ENCODE measurements at regions not wholly inside any gene's neighbourhood (a gene's known extent, or its start where the extent isn't known, plus 50 kb on each side); places are given as distances from the start of the nearest gene placed in this dataset.
"Not testable (repeated sequence)": the region's sequence is repeated elsewhere in the genome, so short reads cannot be mapped to it uniquely, and the experiment has no call there.

DNA sequence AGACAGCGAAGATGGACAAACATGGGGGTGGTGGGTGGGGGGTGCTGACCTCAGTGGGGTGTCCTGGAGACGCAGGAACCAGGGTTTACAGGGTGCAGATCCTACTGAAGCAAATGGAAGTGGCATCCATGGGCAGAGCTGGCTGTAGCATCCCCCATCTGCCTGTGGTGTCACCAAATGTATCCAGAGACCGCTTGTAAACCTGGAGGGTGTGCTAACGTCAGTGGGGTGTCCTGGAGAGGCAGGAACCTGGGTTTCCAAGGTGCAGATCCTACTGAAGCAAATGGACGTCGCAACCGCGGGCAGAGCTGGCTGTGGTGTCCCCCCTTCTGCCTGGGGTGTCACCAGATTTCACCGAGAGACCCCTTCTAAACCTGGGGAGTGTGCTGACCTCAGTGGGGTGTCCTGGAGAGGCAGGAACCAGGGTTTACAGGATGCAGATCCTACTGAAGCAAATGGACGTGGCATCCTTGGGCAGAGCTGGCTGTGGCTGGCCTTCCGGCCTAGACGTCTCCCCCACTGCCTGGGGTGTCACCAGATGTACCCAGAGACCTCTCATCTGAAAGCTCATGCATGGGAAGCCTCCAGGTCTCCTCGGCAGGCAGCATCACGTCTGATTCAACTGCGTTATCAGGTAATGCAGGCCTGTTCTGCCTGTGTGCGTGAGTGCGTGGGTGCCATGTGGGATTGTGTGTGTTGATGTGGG lies 202.4 kb downstream of the GOLGA6L6 start:
- DNase-seq, FAIRE-seq: not testable (repeated sequence)

DNA sequence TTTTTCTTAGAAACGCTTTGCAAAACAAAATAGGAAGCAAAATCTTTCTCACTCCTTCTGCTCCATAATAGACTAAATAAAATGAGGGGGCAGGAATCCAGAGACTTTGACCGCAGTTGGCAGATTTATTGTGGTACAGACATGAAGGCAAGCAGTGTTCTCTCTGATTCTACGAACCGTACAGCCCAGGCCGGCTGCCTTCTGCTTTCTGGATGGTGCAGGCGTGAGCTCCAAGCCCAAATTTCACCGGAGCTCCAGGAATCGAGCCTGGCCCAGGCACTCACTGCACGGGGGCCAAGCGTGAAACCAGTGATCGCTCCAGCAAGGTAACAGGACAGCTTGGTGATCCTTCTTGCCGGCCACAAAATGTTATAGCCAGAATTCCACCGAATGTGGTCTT lies 202.9 kb downstream of the GOLGA6L6 start:
- H3K27me3 ChIP-seq (ENCODE audit: control insufficient read depth in 3 of 3, insufficient read depth in 3 of 3, low read length in 3 of 3); H3K4me1 ChIP-seq (ENCODE audit: control insufficient read depth in 3 of 3, insufficient read depth in 2 of 3, low read depth in 1 of 3, low read length in 2 of 3); DNase-seq; FAIRE-seq; H3K36me3 ChIP-seq (ENCODE audit: control insufficient read depth in 3 of 3, insufficient read depth in 2 of 3, low read depth in 1 of 3, low read length in 3 of 3); H3K27ac ChIP-seq (ENCODE audit: low read depth in 1 of 3, low read length in 2 of 3); H3K4me3 ChIP-seq (ENCODE audit: low read depth in 1 of 3, low read length in 3 of 3): not testable (repeated sequence)
- H3K9me3 ChIP-seq (ENCODE audit: control insufficient read depth in 2 of 2, insufficient read depth in 1 of 2, low read depth in 1 of 2, low read length in 1 of 2), result peaks cover 16 to 45% of the 10 kb centered on the region in 2 donors
- 85 to 90% (median 86%) methylated on average over 13 of the region's 13 CpGs for WGBS, 3 donors

More for the DNA sequence above, 202.4 kb downstream of the GOLGA6L6 start:
- H3K4me3 ChIP-seq (ENCODE audit: low read depth in 1 of 3, low read length in 3 of 3); H3K4me1 ChIP-seq (ENCODE audit: control insufficient read depth in 3 of 3, insufficient read depth in 2 of 3, low read depth in 1 of 3, low read length in 2 of 3); H3K27me3 ChIP-seq (ENCODE audit: control insufficient read depth in 3 of 3, insufficient read depth in 3 of 3, low read length in 3 of 3); H3K27ac ChIP-seq (ENCODE audit: low read depth in 1 of 3, low read length in 2 of 3); H3K36me3 ChIP-seq (ENCODE audit: control insufficient read depth in 3 of 3, insufficient read depth in 2 of 3, low read depth in 1 of 3, low read length in 3 of 3): not testable (repeated sequence)
- peaks cover 16 to 50% of the 10 kb centered on the region in 2 donors for H3K9me3 ChIP-seq (ENCODE audit: control insufficient read depth in 2 of 2, insufficient read depth in 1 of 2, low read depth in 1 of 2, low read length in 1 of 2)
- 71 to 74% (median 72%) methylated on average over 17 of the region's 17 CpGs for WGBS, 3 donors

DNA sequence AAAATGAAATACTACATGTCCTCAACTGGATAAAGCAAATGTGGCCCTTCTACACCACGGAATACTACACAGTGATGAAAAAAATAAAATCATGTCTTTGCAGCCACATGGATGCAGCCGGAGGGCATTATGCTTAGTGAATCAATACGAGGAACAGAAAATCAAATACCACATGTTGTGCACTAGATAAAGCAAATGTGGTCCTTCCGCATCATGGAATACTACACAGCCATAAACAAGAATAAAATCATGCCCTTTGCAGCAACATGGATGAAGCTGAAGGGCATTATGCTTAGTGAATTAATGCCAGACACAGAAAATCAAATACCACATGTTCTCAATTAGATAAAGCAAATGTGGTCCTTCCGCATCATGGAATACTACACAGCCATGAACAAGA lies 204.4 kb downstream of the GOLGA6L6 start:
- not testable (repeated sequence) for H3K27ac ChIP-seq (ENCODE audit: low read depth in 1 of 3, low read length in 2 of 3); H3K4me3 ChIP-seq (ENCODE audit: low read depth in 1 of 3, low read length in 3 of 3); H3K36me3 ChIP-seq (ENCODE audit: control insufficient read depth in 3 of 3, insufficient read depth in 2 of 3, low read depth in 1 of 3, low read length in 3 of 3); H3K27me3 ChIP-seq (ENCODE audit: control insufficient read depth in 3 of 3, insufficient read depth in 3 of 3, low read length in 3 of 3); DNase-seq; H3K4me1 ChIP-seq (ENCODE audit: control insufficient read depth in 3 of 3, insufficient read depth in 2 of 3, low read depth in 1 of 3, low read length in 2 of 3); FAIRE-seq
- H3K9me3 ChIP-seq (ENCODE audit: control insufficient read depth in 2 of 2, insufficient read depth in 1 of 2, low read depth in 1 of 2, low read length in 1 of 2), result peaks cover 16 to 33% of the 10 kb centered on the region in 2 donors
- WGBS, 3 donors, result 82 to 86% (median 84%) methylated on average over 5 of the region's 5 CpGs

DNA sequence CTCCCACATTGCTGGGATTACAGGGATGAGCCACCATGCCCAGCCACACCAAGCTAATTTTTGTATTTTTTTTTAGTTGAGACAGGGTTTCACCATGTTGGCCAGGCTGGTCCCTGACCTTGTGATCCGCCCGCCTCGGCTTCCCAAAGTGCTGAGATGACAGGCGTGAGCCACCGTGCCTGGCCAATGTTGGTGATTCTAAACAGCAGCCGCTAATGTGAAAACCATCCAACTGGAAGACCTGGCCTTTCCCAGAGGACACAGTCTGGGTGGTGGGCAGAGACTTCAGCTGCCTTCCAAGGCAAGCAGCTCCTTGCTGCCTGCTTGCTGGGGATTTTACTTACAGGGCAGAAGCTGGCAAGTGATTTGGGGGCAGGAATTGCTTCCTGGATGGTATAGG lies 207.1 kb downstream of the GOLGA6L6 start:
- not testable (repeated sequence) for H3K27ac ChIP-seq (ENCODE audit: low read depth in 1 of 3, low read length in 2 of 3); H3K36me3 ChIP-seq (ENCODE audit: control insufficient read depth in 3 of 3, insufficient read depth in 2 of 3, low read depth in 1 of 3, low read length in 3 of 3); DNase-seq; FAIRE-seq; H3K4me1 ChIP-seq (ENCODE audit: control insufficient read depth in 3 of 3, insufficient read depth in 2 of 3, low read depth in 1 of 3, low read length in 2 of 3); H3K27me3 ChIP-seq (ENCODE audit: control insufficient read depth in 3 of 3, insufficient read depth in 3 of 3, low read length in 3 of 3); H3K4me3 ChIP-seq (ENCODE audit: low read depth in 1 of 3, low read length in 3 of 3); H3K9me3 ChIP-seq (ENCODE audit: control insufficient read depth in 2 of 2, insufficient read depth in 1 of 2, low read depth in 1 of 2, low read length in 1 of 2)
- WGBS, 3 donors, result 92 to 95% (median 95%) methylated on average over 6 of the region's 6 CpGs

DNA sequence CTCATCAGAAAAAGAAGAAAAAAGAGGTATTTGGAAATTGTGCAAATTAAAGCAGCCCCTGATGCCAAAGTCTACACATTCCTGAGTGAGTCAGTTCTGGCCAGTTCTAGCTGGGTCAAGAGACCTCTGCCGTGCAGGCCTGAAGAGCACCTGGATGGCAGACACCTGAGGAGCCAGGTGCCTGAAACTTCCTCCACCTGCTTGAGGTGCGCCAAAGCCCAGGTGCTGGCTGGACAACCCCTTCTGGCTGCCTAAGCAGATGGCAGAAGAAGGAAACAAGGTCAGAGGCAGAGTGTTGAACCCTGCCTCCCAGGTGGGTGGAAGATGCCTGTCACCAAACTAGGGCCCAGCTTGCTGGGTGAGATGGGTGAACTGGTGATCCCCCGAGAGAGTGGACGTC lies 215.8 kb downstream of the GOLGA6L6 start:
- H3K9me3 ChIP-seq (ENCODE audit: control insufficient read depth in 2 of 2, insufficient read depth in 1 of 2, low read depth in 1 of 2, low read length in 1 of 2); H3K4me3 ChIP-seq (ENCODE audit: low read depth in 1 of 3, low read length in 3 of 3); DNase-seq; H3K4me1 ChIP-seq (ENCODE audit: control insufficient read depth in 3 of 3, insufficient read depth in 2 of 3, low read depth in 1 of 3, low read length in 2 of 3); FAIRE-seq; H3K27me3 ChIP-seq (ENCODE audit: control insufficient read depth in 3 of 3, insufficient read depth in 3 of 3, low read length in 3 of 3); H3K27ac ChIP-seq (ENCODE audit: low read depth in 1 of 3, low read length in 2 of 3); H3K36me3 ChIP-seq (ENCODE audit: control insufficient read depth in 3 of 3, insufficient read depth in 2 of 3, low read depth in 1 of 3, low read length in 3 of 3): not testable (repeated sequence)
- WGBS, 3 donors, result 85 to 94% (median 89%) methylated on average over 3 to 4 of the region's 4 CpGs

DNA sequence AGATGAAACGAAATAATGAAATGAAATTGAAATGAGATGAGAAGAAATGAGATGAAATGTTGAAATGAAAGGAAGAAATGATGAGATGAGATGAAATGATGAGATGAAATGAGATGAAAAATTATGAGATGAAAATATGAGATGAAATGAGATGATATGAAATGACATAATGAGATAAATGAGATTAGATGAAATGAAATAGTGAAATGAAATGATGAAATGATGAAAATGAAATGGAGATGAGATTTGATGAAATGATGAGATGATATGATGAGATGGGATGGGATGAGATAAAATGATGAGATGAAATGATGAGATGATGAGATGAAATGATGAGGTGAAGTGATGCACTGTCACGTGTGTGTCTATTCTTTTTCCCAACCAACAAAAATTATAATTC lies 224.5 kb downstream of the GOLGA6L6 start:
- not testable (repeated sequence) for H3K27me3 ChIP-seq (ENCODE audit: control insufficient read depth in 3 of 3, insufficient read depth in 3 of 3, low read length in 3 of 3); FAIRE-seq; DNase-seq; H3K36me3 ChIP-seq (ENCODE audit: control insufficient read depth in 3 of 3, insufficient read depth in 2 of 3, low read depth in 1 of 3, low read length in 3 of 3); H3K27ac ChIP-seq (ENCODE audit: low read depth in 1 of 3, low read length in 2 of 3); H3K9me3 ChIP-seq (ENCODE audit: control insufficient read depth in 2 of 2, insufficient read depth in 1 of 2, low read depth in 1 of 2, low read length in 1 of 2); H3K4me1 ChIP-seq (ENCODE audit: control insufficient read depth in 3 of 3, insufficient read depth in 2 of 3, low read depth in 1 of 3, low read length in 2 of 3); H3K4me3 ChIP-seq (ENCODE audit: low read depth in 1 of 3, low read length in 3 of 3)
- 38 to 47% (median 39%) methylated on average over 2 of the region's 2 CpGs for whole genome bisulfite sequencing, 3 donors

DNA sequence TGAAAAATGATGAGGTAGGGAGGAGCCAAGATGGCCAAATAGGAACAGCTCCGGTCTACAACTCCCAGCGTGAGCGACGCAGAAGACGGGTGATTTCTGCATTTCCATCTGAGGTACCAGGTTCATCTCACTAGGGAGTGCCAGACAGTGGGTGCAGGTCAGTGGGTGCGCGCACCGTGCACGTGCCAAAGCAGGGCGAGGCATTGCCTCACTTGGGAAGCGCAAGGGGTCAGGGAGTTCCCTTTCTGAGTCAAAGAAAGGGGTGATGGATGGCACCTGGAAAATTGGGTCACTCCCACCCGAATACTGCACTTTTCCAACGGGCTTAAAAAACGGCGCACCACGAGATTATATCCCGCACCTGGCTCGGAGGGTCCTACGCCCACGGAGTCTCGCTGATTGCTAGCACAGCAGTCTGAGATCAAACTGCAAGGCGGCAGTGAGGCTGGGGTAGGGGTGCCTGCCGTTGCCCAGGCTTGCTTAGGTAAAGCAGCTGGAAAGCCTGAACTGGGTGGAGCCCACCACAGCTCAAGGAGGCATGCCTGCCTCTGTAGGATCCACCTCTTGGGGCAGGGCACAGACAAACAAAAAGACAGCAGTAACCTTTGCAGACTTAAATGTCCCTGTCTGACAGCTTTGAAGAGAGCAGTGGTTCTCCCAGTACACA lies 230.5 kb downstream of the GOLGA6L6 start:
- FAIRE-seq; H3K4me3 ChIP-seq (ENCODE audit: low read depth in 1 of 3, low read length in 3 of 3); H3K27me3 ChIP-seq (ENCODE audit: control insufficient read depth in 3 of 3, insufficient read depth in 3 of 3, low read length in 3 of 3); H3K36me3 ChIP-seq (ENCODE audit: control insufficient read depth in 3 of 3, insufficient read depth in 2 of 3, low read depth in 1 of 3, low read length in 3 of 3); H3K4me1 ChIP-seq (ENCODE audit: control insufficient read depth in 3 of 3, insufficient read depth in 2 of 3, low read depth in 1 of 3, low read length in 2 of 3); DNase-seq; H3K27ac ChIP-seq (ENCODE audit: low read depth in 1 of 3, low read length in 2 of 3): not testable (repeated sequence)
- 85 to 89% (median 87%) methylated on average over 20 to 23 of the region's 23 CpGs for WGBS, 3 donors
- H3K9me3 ChIP-seq (ENCODE audit: control insufficient read depth in 2 of 2, insufficient read depth in 1 of 2, low read depth in 1 of 2, low read length in 1 of 2), result peaks cover 0 to 11% of the 10 kb centered on the region in 2 donors

DNA sequence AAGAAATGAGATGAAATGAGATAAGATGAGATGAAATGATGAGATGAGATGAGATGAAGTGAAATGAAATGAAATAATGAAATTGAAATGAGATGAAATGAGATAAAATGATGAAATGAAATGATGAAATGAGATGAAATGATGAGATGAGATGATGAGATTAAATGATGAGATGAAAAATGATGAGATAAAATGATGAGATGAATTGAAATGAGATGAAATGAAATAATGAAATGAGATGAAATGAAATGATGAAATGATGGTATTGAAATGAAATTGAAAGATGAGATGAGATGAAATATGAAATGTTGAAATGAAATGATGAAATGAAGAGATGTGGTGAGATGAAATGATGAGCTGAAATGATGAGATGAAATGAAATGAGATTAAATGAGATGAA lies 231.0 kb downstream of the GOLGA6L6 start:
- no peak overlapping the region for H3K27ac ChIP-seq (ENCODE audit: low read depth in 1 of 3, low read length in 2 of 3)
- H3K36me3 ChIP-seq (ENCODE audit: control insufficient read depth in 3 of 3, insufficient read depth in 2 of 3, low read depth in 1 of 3, low read length in 3 of 3), result no peaks in the 10 kb centered on the region
- no peak overlapping the region for H3K4me3 ChIP-seq (ENCODE audit: low read depth in 1 of 3, low read length in 3 of 3)
- no peak for DNase-seq
- H3K27me3 ChIP-seq (ENCODE audit: control insufficient read depth in 3 of 3, insufficient read depth in 3 of 3, low read length in 3 of 3), result no peaks in the 10 kb centered on the region
- no peak for FAIRE-seq
- no peaks in the 10 kb centered on the region for H3K4me1 ChIP-seq (ENCODE audit: control insufficient read depth in 3 of 3, insufficient read depth in 2 of 3, low read depth in 1 of 3, low read length in 2 of 3)
- H3K9me3 ChIP-seq (ENCODE audit: control insufficient read depth in 2 of 2, insufficient read depth in 1 of 2, low read depth in 1 of 2, low read length in 1 of 2), result peaks cover 0 to 11% of the 10 kb centered on the region in 2 donors

DNA sequence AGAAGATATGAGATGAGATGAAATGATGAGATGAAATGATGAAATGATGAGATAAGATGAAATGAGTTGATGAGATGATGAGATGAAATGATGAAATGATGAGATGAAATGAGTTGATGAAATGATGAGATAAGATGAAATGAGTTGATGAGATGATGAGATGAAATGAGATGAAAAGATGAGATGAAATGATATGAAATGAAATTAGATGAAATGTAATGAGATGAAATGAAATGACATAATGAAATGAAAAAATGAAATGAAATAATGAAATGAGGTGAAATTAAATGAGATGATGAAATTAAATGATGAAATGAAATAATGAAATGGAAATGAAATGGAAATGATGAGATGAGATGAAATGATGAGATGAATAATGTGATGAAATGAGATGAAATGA lies 231.6 kb downstream of the GOLGA6L6 start:
- not testable (repeated sequence) for H3K27ac ChIP-seq (ENCODE audit: low read depth in 1 of 3, low read length in 2 of 3); H3K4me3 ChIP-seq (ENCODE audit: low read depth in 1 of 3, low read length in 3 of 3); FAIRE-seq; H3K36me3 ChIP-seq (ENCODE audit: control insufficient read depth in 3 of 3, insufficient read depth in 2 of 3, low read depth in 1 of 3, low read length in 3 of 3); H3K4me1 ChIP-seq (ENCODE audit: control insufficient read depth in 3 of 3, insufficient read depth in 2 of 3, low read depth in 1 of 3, low read length in 2 of 3); DNase-seq; H3K27me3 ChIP-seq (ENCODE audit: control insufficient read depth in 3 of 3, insufficient read depth in 3 of 3, low read length in 3 of 3)
- peaks cover 1 to 13% of the 10 kb centered on the region in 2 donors for H3K9me3 ChIP-seq (ENCODE audit: control insufficient read depth in 2 of 2, insufficient read depth in 1 of 2, low read depth in 1 of 2, low read length in 1 of 2)

All from small intestine (tissue), 7 donors.